OCI-LY3 (cell line): ENCODE measurements at regions not wholly inside any gene's neighbourhood (a gene's known extent, or its start where the extent isn't known, plus 50 kb on each side); places are given as distances from the start of the nearest gene placed in this dataset.

Experiments used
- H2AFZ ChIP-seq: fragments of 200-600, 300-600 bp; shearing (Covaris generic); 2 replicates; pipeline ENCODE4 v1.6.0; 2014; ENCODE audit warnings: antibody characterized with exemption, low read depth, low read length
- H3K27ac ChIP-seq: fragments of 200-600, 300-600 bp; sonication (generic); 2 replicates; pipeline ENCODE4 v1.5.1; 2014; ENCODE audit warnings: mild to moderate bottlenecking, low read length, moderate library complexity, mixed read lengths
- H3K27me3 ChIP-seq: fragments of 200-600, 300-600 bp; sonication (generic); 2 replicates; pipeline ENCODE4 v1.6.1; 2014; ENCODE audit warnings: low read depth, low read length, mixed read lengths
- H3K36me3 ChIP-seq: fragments of 200-600, 300-600 bp; sonication (generic); replicated peaks from 2 replicates; pipeline ENCODE3; 2014; ENCODE audit warnings: low read depth, low read length, mixed read lengths
- H3K4me1 ChIP-seq: fragments of 300-600, 200-600 bp; sonication (generic); 2 replicates; pipeline ENCODE4 v1.6.1; 2014; ENCODE audit warnings: low read length, mixed read lengths
- H3K4me2 ChIP-seq: fragments of 200-600, 300-600 bp; sonication (generic); 2 replicates; pipeline ENCODE4 v1.6.1; 2014; ENCODE audit warnings: low read length, mixed read lengths
- H3K4me3 ChIP-seq: fragments of 300-600, 200-600 bp; sonication (generic); 2 replicates; pipeline ENCODE4 v1.5.1; 2014; ENCODE audit warnings: antibody characterized with exemption, mild to moderate bottlenecking, low read length, moderate library complexity
- H3K79me2 ChIP-seq: fragments of 300-600, 200-600 bp; shearing (Covaris generic); 2 replicates; pipeline ENCODE4 v1.6.1; 2014; ENCODE audit warnings: mild to moderate bottlenecking, low read length, mixed read lengths
- H3K9ac ChIP-seq: fragments of 300-600, 200-600 bp; shearing (Covaris generic); 2 replicates; pipeline ENCODE4 v1.6.0; 2014; ENCODE audit warnings: mild to moderate bottlenecking, low read length, moderate library complexity
- H3K9me3 ChIP-seq: fragments of 200-600, 300-600 bp; shearing (Covaris generic); 2 replicates; pipeline ENCODE4 v1.6.1; 2014; ENCODE audit warnings: low read length, mixed read lengths; ENCODE audit not compliant: insufficient read depth
- H4K20me1 ChIP-seq: fragments of 200-600, 300-600 bp; sonication (generic); 2 replicates; pipeline ENCODE4 v1.6.1; 2016; ENCODE audit warnings: low read length, mixed read lengths; ENCODE audit not compliant: insufficient read depth
- CTCF ChIP-seq: fragments of 200-600, 300-600 bp; sonication (generic); IDR thresholded peaks from 2 replicates; pipeline ENCODE4 v1.5.1; 2014; ENCODE audit warnings: antibody characterized with exemption, low read length, low read depth
- EZH2phosphoT487 ChIP-seq: fragments of 200-600 bp; shearing (Covaris generic); IDR thresholded peaks from 2 replicates; pipeline ENCODE4 v1.6.1; 2018; ENCODE audit warnings: antibody characterized with exemption, mixed run types, low read depth

DNA sequence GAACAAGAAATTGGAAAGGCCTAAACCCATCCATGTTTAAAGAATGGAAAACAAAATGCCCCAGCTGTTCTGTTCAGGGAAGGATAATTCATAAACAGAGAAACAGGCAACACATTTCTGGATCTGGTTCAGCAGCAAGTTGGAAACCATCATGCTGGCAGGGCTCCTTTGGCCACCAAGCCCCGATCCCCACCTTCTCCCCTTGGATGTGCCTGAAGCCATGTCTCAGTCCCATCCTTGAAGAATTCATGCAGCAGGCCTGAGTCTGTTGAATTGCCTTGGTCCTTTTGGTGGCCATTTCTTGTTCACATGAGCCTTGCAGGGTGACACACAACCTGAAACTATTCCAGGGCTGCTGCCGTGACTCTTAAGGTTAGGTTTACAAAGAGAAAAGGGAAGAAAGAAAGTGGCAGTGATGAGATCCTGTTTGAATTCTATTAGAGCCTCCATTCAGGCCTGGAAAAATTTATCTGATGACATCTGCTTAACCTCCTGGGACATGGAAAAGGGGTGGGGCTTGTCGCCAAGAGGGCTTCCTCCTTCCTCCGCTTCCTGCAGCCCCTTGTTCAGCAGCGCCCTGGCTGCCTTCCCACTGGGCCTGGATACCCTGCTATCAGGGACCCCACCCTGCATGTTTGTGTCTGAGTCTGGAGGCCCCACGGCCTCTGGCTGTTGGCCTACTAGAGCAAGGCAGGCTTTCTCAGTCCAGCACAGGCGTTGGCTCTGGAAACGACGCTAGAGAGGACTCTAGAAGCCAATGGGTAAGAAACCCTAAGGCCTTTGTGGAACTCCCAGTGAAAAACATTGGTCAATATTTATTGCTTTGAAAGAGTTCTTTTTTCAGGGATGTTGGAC is 341.9 kb downstream of the C12orf75 start:
- H2AFZ ChIP-seq = no peak overlapping the region
- no peaks in the 10 kb centered on the region for H4K20me1 ChIP-seq
- H3K4me1 ChIP-seq = no peaks in the 10 kb centered on the region
- H3K27me3 ChIP-seq = no peaks in the 10 kb centered on the region
- TF ChIP-seq EZH2phosphoT487 (no peak), CTCF (no peak)
- H3K4me3 ChIP-seq = no peak overlapping the region
- no peak overlapping the region for H3K27ac ChIP-seq
- H3K4me2 ChIP-seq = no peak overlapping the region
- no peaks in the 10 kb centered on the region for H3K79me2 ChIP-seq
- H3K36me3 ChIP-seq = no peaks in the 10 kb centered on the region
- H3K9me3 ChIP-seq = 0 out of 2 replicates have a peak, but pooled peaks cover 5% of the 10 kb centered on the region
- H3K9ac ChIP-seq = no peak overlapping the region

DNA sequence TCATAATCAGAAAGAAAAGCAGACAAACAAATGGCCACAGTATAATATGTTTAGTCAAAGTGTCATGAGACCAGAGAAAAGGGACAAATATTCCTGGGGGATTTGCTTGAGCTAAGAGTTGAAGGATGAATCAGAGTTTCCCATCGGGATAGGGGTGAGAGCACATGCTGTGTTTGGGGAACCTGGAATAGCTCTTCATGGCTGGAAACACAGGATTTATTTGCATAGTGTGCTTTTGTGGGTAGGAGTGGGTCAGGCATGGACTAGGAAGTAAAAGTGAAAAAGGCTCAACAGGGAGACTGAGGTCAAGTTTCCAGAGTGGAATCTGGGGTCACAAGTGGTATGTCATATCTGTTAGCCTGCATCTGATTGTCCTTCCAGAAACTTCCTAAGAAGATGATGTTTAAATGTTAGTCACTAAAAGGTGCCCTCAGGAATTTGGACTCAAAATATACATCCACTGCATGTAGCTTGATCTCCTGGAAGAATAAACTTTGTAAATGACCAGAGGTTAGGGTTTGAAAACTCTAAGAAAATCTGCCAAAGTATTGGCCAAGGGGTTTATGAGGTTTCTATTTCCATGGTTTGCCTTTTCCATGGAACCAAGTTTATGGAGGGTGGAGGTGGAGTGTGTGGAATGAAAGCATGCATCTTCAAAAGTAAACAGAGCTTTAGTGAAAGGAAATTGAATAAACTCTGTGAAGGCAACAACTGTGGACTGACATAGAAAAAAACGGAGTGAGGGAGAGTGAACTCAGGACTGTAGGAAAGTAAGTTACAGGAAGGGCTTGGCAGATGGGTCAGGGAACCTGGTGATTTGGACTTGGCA is 344.6 kb downstream of the C12orf75 start:
- Histone ChIP-seq H3K36me3 (no peaks in the 10 kb centered on the region), H3K79me2 (no peaks in the 10 kb centered on the region), H2AFZ (no peak overlapping the region), H3K27ac (no peak overlapping the region), H4K20me1 (no peaks in the 10 kb centered on the region), H3K9ac (no peak overlapping the region), H3K4me2 (no peak overlapping the region), H3K9me3 (no peaks in the 10 kb centered on the region), H3K4me3 (no peak overlapping the region), H3K4me1 (no peaks in the 10 kb centered on the region), H3K27me3 (no peaks in the 10 kb centered on the region)
- TF ChIP-seq EZH2phosphoT487 = no peak
- TF ChIP-seq CTCF = no peak

- Histone ChIP-seq H3K36me3 (no peaks in the 10 kb centered on the region), H3K27me3 (no peaks in the 10 kb centered on the region), H3K9ac (no peak overlapping the region), H2AFZ (no peak overlapping the region), H3K79me2 (no peaks in the 10 kb centered on the region), H3K4me3 (no peak overlapping the region), H4K20me1 (no peaks in the 10 kb centered on the region), H3K4me2 (no peak overlapping the region), H3K4me1 (no peaks in the 10 kb centered on the region), H3K27ac (no peak overlapping the region), H3K9me3 (no peaks in the 10 kb centered on the region)
- TF ChIP-seq CTCF (no peak), EZH2phosphoT487 (no peak)
Measured at GRCh38 chr12:105676694-105677093, 346.2 kb downstream of the C12orf75 start.

DNA sequence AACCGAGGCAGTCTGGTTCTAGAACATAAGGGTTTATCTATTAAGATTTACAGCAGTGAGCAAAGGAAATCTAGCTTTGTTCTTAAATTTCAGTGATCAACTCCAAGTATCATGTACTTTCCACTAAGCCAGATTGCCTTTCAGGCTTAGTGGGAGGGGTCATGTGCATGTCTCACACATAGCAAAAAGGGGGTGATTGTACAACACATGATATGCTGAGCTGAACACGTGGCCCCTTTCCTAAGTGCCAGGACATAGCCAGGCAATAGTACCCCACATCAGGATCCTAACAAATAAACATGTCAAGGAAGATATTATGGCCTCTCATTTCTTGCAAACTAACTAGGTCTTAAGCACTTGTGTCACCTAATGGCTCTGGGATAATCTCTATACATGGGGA is 347.2 kb downstream of the C12orf75 start:
- Histone ChIP-seq H3K27ac (no peak overlapping the region), H3K4me2 (no peak overlapping the region), H3K4me3 (no peak overlapping the region), H3K27me3 (no peaks in the 10 kb centered on the region), H4K20me1 (no peaks in the 10 kb centered on the region), H2AFZ (no peak overlapping the region), H3K36me3 (no peaks in the 10 kb centered on the region), H3K4me1 (0 out of 2 replicates have a peak, but pooled peaks cover under 1% of the 10 kb centered on the region), H3K9me3 (no peaks in the 10 kb centered on the region), H3K9ac (no peak overlapping the region), H3K79me2 (no peaks in the 10 kb centered on the region)
- TF ChIP-seq CTCF = no peak
